Stimulated activated CD4-positive, alpha-beta T cell treated with anti-CD3 and anti-CD28 coated beads, Interleukin-4, amount 100 ng/mL, for 24 hours (primary cell): ENCODE measurements at regions not wholly inside any gene's neighbourhood (a gene's known extent, or its start where the extent isn't known, plus 50 kb on each side); places are given as distances from the start of the nearest gene placed in this dataset.
"Not testable (repeated sequence)": the region's sequence is repeated elsewhere in the genome, so short reads cannot be mapped to it uniquely, and the experiment has no call there.

ENCODE experiments used
- DNase-seq: peaks from one replicate; pipeline ENCODE4 v3.0.0-alpha.2; 2020

GRCh38 chrX:130467936-130468335 lies 66.1 kb downstream of the RBMX2 start:
- no peak for DNase-seq

GRCh38 chrX:130468395-130468923 lies 66.7 kb downstream of the RBMX2 start:
- DNase-seq = no peak

- DNase-seq = no peak
Observed at GRCh38 chrX:130482871-130483270, 81.1 kb downstream of the RBMX2 start.

- no peak for DNase-seq
Observed at GRCh38 chrX:130485870-130486269, 84.1 kb downstream of the RBMX2 start.

- not testable (repeated sequence) for DNase-seq
Observed at GRCh38 chrX:130495502-130495901, 93.7 kb downstream of the RBMX2 start.

GRCh38 chrX:130497531-130497930 lies 95.7 kb downstream of the RBMX2 start:
- DNase-seq = no peak

GRCh38 chrX:130498653-130499274 lies 97.0 kb downstream of the RBMX2 start:
- no peak for DNase-seq

- DNase-seq = no peak
Observed at GRCh38 chrX:130502016-130502570, 100.3 kb downstream of the RBMX2 start.

- DNase-seq = no peak
Observed at GRCh38 chrX:130504019-130504418, 102.2 kb downstream of the RBMX2 start.

GRCh38 chrX:130507015-130507414 lies 105.2 kb downstream of the RBMX2 start:
- no peak for DNase-seq

GRCh38 chrX:130512534-130512933 lies 110.7 kb downstream of the RBMX2 start:
- not testable (repeated sequence) for DNase-seq

- DNase-seq = no peak
Observed at GRCh38 chrX:130516123-130516522, 114.3 kb downstream of the RBMX2 start.

- no peak for DNase-seq
Observed at GRCh38 chrX:130523460-130524394, 121.9 kb downstream of the RBMX2 start.

GRCh38 chrX:130524476-130525194 lies 122.8 kb downstream of the RBMX2 start:
- DNase-seq = no peak

- DNase-seq = no peak
Observed at GRCh38 chrX:130529531-130529930, 127.7 kb downstream of the RBMX2 start.

GRCh38 chrX:130531066-130531465 lies 129.3 kb downstream of the RBMX2 start:
- no peak for DNase-seq

GRCh38 chrX:130539721-130540321 lies 138.0 kb downstream of the RBMX2 start:
- peak; percentile 25 for DNase-seq

GRCh38 chrX:130543603-130544325 lies 142.0 kb downstream of the RBMX2 start:
- DNase-seq = no peak

GRCh38 chrX:130545796-130546195 lies 144.0 kb downstream of the RBMX2 start:
- DNase-seq = no peak

- not testable (repeated sequence) for DNase-seq
Observed at GRCh38 chrX:130549382-130549781, 147.6 kb downstream of the RBMX2 start.

GRCh38 chrX:130550351-130550750 lies 148.6 kb downstream of the RBMX2 start:
- DNase-seq = no peak
